ENCODE measurements at regions not wholly inside any gene's neighbourhood (a gene's known extent, or its start where the extent isn't known, plus 50 kb on each side); places are given as distances from the start of the nearest gene placed in this dataset.
A peak's percentile ranks its signal among the peaks of the same experiment; 100 is the strongest.

DNA sequence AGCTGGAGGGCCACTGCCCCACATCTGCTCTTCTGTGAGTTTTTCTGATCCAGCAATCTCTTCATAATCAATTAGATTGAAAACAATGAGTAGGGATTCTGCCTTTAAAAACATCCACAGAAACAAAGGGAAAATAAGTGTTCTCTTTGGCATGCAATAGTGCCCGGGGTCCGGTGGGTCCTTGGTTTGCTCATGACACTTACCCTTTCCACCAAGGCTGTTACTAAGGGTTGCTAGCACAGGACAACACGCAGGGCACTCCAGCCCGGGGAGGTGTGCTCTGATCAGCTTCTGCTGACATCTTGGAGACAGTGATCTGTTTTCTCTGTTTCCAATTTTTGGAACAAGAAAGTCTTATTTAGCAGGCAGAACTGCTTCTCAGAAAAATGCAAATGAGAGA is 146.7 kb downstream of the TEX36 start:
- H3K9ac ChIP-seq (ENCODE audit: insufficient read depth in 1 of 2, low read length in 2 of 2) = no peak overlapping the region
- H3K9me3 ChIP-seq (ENCODE audit: control insufficient read depth in 4 of 4, insufficient read depth in 3 of 4, low read length in 3 of 4) = no peaks in the 10 kb centered on the region
- no peak overlapping the region for H3K4me3 ChIP-seq
- no peaks in the 10 kb centered on the region for H3K27me3 ChIP-seq (ENCODE audit: control insufficient read depth in 3 of 3, insufficient read depth in 3 of 3, low read length in 2 of 3)
- TF ChIP-seq, protein P1, sequence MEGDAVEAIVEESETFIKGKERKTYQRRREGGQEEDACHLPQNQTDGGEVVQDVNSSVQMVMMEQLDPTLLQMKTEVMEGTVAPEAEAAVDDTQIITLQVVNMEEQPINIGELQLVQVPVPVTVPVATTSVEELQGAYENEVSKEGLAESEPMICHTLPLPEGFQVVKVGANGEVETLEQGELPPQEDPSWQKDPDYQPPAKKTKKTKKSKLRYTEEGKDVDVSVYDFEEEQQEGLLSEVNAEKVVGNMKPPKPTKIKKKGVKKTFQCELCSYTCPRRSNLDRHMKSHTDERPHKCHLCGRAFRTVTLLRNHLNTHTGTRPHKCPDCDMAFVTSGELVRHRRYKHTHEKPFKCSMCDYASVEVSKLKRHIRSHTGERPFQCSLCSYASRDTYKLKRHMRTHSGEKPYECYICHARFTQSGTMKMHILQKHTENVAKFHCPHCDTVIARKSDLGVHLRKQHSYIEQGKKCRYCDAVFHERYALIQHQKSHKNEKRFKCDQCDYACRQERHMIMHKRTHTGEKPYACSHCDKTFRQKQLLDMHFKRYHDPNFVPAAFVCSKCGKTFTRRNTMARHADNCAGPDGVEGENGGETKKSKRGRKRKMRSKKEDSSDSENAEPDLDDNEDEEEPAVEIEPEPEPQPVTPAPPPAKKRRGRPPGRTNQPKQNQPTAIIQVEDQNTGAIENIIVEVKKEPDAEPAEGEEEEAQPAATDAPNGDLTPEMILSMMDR (IDR thresholded peaks at IDR 0.05; ENCODE audit: control extremely low read depth, extremely low read depth) = no peak
- WGBS, 2 donors = 89 to 93% methylated on average over 4 of the region's 4 CpGs
- DNase-seq (no peak), ATAC-seq (ENCODE audit: insufficient read depth, low FRiP score) (no peak)
- H3K36me3 ChIP-seq (ENCODE audit: control insufficient read depth in 4 of 4, insufficient read depth in 4 of 4, low read length in 4 of 4) = no peaks in the 10 kb centered on the region
- peaks cover 0 to 16% (median 2%) of the 10 kb centered on the region in 5 donors for H3K4me1 ChIP-seq (ENCODE audit: control insufficient read depth in 5 of 5, insufficient read depth in 5 of 5, low read length in 5 of 5)
- H3K27ac ChIP-seq (ENCODE audit: low read depth in 1 of 2, low read length in 1 of 2) = no peak overlapping the region

DNA sequence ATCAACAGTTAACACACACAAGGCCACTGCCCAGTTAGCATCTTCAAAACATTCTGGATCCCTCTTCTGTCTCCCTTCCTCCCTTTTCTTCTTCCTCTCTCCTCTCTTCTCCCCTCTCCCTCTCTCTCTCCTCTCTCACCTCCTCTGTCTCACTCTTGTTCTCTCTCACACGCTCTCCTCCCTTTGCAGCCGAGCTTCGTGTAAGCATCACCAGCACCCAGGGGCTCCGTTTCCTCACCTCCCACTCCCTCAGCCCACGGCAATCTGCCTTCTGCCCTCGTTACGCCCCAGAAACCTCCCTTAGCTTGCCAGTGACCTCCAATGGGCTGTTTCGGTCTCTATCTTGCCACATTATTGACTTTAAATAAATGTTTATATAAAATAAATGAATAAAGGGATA is 147.4 kb downstream of the TEX36 start:
- DNase-seq = no peak
- Histone ChIP-seq H3K9me3 (ENCODE audit: control insufficient read depth in 4 of 4, insufficient read depth in 3 of 4, low read length in 3 of 4) (no peaks in the 10 kb centered on the region), H3K4me1 (ENCODE audit: control insufficient read depth in 5 of 5, insufficient read depth in 5 of 5, low read length in 5 of 5) (peaks cover 0 to 16% (median 2%) of the 10 kb centered on the region in 5 donors), H3K36me3 (ENCODE audit: control insufficient read depth in 4 of 4, insufficient read depth in 4 of 4, low read length in 4 of 4) (no peaks in the 10 kb centered on the region), H3K27ac (ENCODE audit: low read depth in 1 of 2, low read length in 1 of 2) (no peak overlapping the region), H3K27me3 (ENCODE audit: control insufficient read depth in 3 of 3, insufficient read depth in 3 of 3, low read length in 2 of 3) (no peaks in the 10 kb centered on the region), H3K9ac (ENCODE audit: insufficient read depth in 1 of 2, low read length in 2 of 2) (no peak overlapping the region), H3K4me3 (no peak overlapping the region)
- no peak for ATAC-seq (ENCODE audit: insufficient read depth, low FRiP score)
- TF ChIP-seq, protein P1 (IDR thresholded peaks at IDR 0.05; ENCODE audit: control extremely low read depth, extremely low read depth) = no peak
- 81 to 83% methylated on average over 8 of the region's 8 CpGs for WGBS, 2 donors

DNA sequence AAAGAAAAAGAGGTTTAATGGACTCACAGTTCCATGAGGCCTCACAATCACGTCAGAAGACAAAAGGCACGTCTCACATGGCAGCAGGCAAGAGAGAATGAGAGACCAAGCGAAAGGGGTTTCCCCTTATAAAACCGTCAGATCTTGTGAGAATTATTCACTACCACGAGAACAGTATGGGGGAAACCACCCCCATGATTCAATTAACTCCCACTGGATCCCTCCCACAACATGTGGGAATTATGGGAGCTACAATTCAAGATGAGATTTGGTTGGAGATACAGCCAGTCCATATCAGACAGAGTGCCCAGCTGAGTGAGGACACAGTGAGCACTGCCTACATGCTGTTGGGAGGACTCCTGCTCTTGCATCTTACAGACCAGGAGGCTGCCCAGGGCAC is 148.4 kb downstream of the TEX36 start:
- no peak for ATAC-seq (ENCODE audit: insufficient read depth, low FRiP score)
- TF ChIP-seq, protein P1 (IDR thresholded peaks at IDR 0.05; ENCODE audit: control extremely low read depth, extremely low read depth) = no peak
- Histone ChIP-seq H3K4me3 (no peak overlapping the region), H3K4me1 (ENCODE audit: control insufficient read depth in 5 of 5, insufficient read depth in 5 of 5, low read length in 5 of 5) (peaks cover 0 to 15% (median 2%) of the 10 kb centered on the region in 5 donors), H3K27ac (ENCODE audit: low read depth in 1 of 2, low read length in 1 of 2) (no peak overlapping the region), H3K36me3 (ENCODE audit: control insufficient read depth in 4 of 4, insufficient read depth in 4 of 4, low read length in 4 of 4) (no peaks in the 10 kb centered on the region), H3K9ac (ENCODE audit: insufficient read depth in 1 of 2, low read length in 2 of 2) (no peak overlapping the region), H3K27me3 (ENCODE audit: control insufficient read depth in 3 of 3, insufficient read depth in 3 of 3, low read length in 2 of 3) (no peaks in the 10 kb centered on the region), H3K9me3 (ENCODE audit: control insufficient read depth in 4 of 4, insufficient read depth in 3 of 4, low read length in 3 of 4) (no peaks in the 10 kb centered on the region)
- no peak for DNase-seq
- 68 to 75% methylated on average over 5 of the region's 5 CpGs for WGBS, 2 donors

DNA sequence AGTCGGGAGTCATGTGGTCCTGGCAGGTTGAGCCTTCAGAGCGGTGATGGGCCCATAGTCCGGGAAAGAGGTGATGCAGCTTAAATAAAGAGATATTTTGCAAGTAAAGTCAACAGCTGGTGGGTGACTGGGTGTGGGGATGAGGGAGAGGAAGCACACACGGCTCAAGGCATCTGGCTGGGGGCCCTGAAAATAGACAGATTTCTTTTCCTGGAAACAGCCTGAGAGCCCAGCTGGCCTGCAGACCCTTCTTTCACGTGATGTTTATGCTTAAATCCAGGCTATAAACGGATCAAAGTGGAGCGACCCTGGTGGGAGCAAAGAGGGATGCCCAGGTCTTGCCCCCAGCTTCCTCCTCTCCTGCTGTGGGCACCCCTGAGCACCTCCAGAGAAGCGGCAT is 149.1 kb downstream of the TEX36 start:
- H3K27me3 ChIP-seq (ENCODE audit: control insufficient read depth in 3 of 3, insufficient read depth in 3 of 3, low read length in 2 of 3) = no peaks in the 10 kb centered on the region
- H3K4me1 ChIP-seq (ENCODE audit: control insufficient read depth in 5 of 5, insufficient read depth in 5 of 5, low read length in 5 of 5) = peaks cover 0 to 9% (median 0%) of the 10 kb centered on the region in 5 donors
- H3K9ac ChIP-seq (ENCODE audit: insufficient read depth in 1 of 2, low read length in 2 of 2) = no peak overlapping the region
- H3K36me3 ChIP-seq (ENCODE audit: control insufficient read depth in 4 of 4, insufficient read depth in 4 of 4, low read length in 4 of 4) = no peaks in the 10 kb centered on the region
- no peaks in the 10 kb centered on the region for H3K9me3 ChIP-seq (ENCODE audit: control insufficient read depth in 4 of 4, insufficient read depth in 3 of 4, low read length in 3 of 4)
- H3K27ac ChIP-seq (ENCODE audit: low read depth in 1 of 2, low read length in 1 of 2) = no peak overlapping the region
- TF ChIP-seq, protein P1 (IDR thresholded peaks at IDR 0.05; ENCODE audit: control extremely low read depth, extremely low read depth) = no peak
- WGBS, 2 donors = 59 to 64% methylated on average over 8 of the region's 8 CpGs
- no peak overlapping the region for H3K4me3 ChIP-seq
- no peak for ATAC-seq (ENCODE audit: insufficient read depth, low FRiP score)
- peak in 2 of 3 donors; percentile 41 to 61 for DNase-seq
